ENCODE measurements at regions not wholly inside any gene's neighbourhood (a gene's known extent, or its start where the extent isn't known, plus 50 kb on each side); places are given as distances from the start of the nearest gene placed in this dataset.

GRCh38 chrX:69282893-69283690, 117.8 kb upstream of the PJA1 start:
- TF ChIP-seq CEBPB (IDR thresholded peaks at IDR 0.05) (no peak), NFIC (IDR thresholded peaks at IDR 0.05) (no peak), ZBTB7A (IDR thresholded peaks at IDR 0.05; ENCODE audit: low read depth) (no peak), TEAD4 (IDR thresholded peaks at IDR 0.05) (no peak), REST (IDR thresholded peaks at IDR 0.05; ENCODE audit: low read depth) (no peak)

GRCh38 chrX:69280933-69281332, 115.7 kb upstream of the PJA1 start:
- TF ChIP-seq USF1 (IDR thresholded peaks at IDR 0.05) = no peak
- no peak for TF ChIP-seq TCF12 (IDR thresholded peaks at IDR 0.05; ENCODE audit: low read depth)
- TF ChIP-seq MAX (IDR thresholded peaks at IDR 0.05) = no peak

GRCh38 chrX:69279234-69279633, 114.0 kb upstream of the PJA1 start:
- TF ChIP-seq TAF1 (IDR thresholded peaks at IDR 0.05; ENCODE audit: low read depth) (no peak), CREB1 (IDR thresholded peaks at IDR 0.05; ENCODE audit: low read depth) (no peak), USF1 (IDR thresholded peaks at IDR 0.05) (no peak), CEBPB (IDR thresholded peaks at IDR 0.05) (no peak), NFIC (IDR thresholded peaks at IDR 0.05) (no peak), YY1 (IDR thresholded peaks at IDR 0.05; ENCODE audit: low read depth) (no peak), FOXM1 (IDR thresholded peaks at IDR 0.05; ENCODE audit: borderline replicate concordance, low read depth) (no peak), TCF12 (IDR thresholded peaks at IDR 0.05; ENCODE audit: low read depth) (no peak), MAX (IDR thresholded peaks at IDR 0.05) (no peak), EP300 (IDR thresholded peaks at IDR 0.05; ENCODE audit: borderline replicate concordance) (no peak)

GRCh38 chrX:69278031-69278687, 112.9 kb upstream of the PJA1 start:
- TF ChIP-seq MAX (IDR thresholded peaks at IDR 0.05) = no peak
- no peak for TF ChIP-seq NFIC (IDR thresholded peaks at IDR 0.05)
- no peak for TF ChIP-seq CREB1 (IDR thresholded peaks at IDR 0.05; ENCODE audit: low read depth)
- no peak for TF ChIP-seq YY1 (IDR thresholded peaks at IDR 0.05; ENCODE audit: low read depth)
- TF ChIP-seq USF1 (IDR thresholded peaks at IDR 0.05) = no peak
- no peak for TF ChIP-seq RAD21 (IDR thresholded peaks at IDR 0.05; ENCODE audit: low read depth)
- TF ChIP-seq TEAD4 (IDR thresholded peaks at IDR 0.05) = no peak
- no peak for TF ChIP-seq TAF1 (IDR thresholded peaks at IDR 0.05; ENCODE audit: low read depth)

- TF ChIP-seq ZBTB7A (IDR thresholded peaks at IDR 0.05; ENCODE audit: low read depth) = no peak
- no peak for TF ChIP-seq CEBPB (IDR thresholded peaks at IDR 0.05)
- TF ChIP-seq CREB1 (IDR thresholded peaks at IDR 0.05; ENCODE audit: low read depth) = no peak
- no peak for TF ChIP-seq NFIC (IDR thresholded peaks at IDR 0.05)
- no peak for TF ChIP-seq TEAD4 (IDR thresholded peaks at IDR 0.05)
- TF ChIP-seq TCF12 (IDR thresholded peaks at IDR 0.05; ENCODE audit: low read depth) = no peak
- TF ChIP-seq EGR1 (IDR thresholded peaks at IDR 0.05) = no peak
- no peak for TF ChIP-seq YY1 (IDR thresholded peaks at IDR 0.05; ENCODE audit: low read depth)
- no peak for TF ChIP-seq USF1 (IDR thresholded peaks at IDR 0.05)
- no peak for TF ChIP-seq MAX (IDR thresholded peaks at IDR 0.05)
- TF ChIP-seq REST (IDR thresholded peaks at IDR 0.05; ENCODE audit: low read depth) = no peak
- TF ChIP-seq RAD21 (IDR thresholded peaks at IDR 0.05; ENCODE audit: low read depth) = no peak
- TF ChIP-seq TAF1 (IDR thresholded peaks at IDR 0.05; ENCODE audit: low read depth) = no peak
- no peak for TF ChIP-seq EP300 (IDR thresholded peaks at IDR 0.05; ENCODE audit: borderline replicate concordance)
- TF ChIP-seq FOXM1 (IDR thresholded peaks at IDR 0.05; ENCODE audit: borderline replicate concordance, low read depth) = no peak
Measured at GRCh38 chrX:69277369-69277990, 112.2 kb upstream of the PJA1 start.

All from Ishikawa (cell line).